H1 (cell line): ENCODE measurements at regions not wholly inside any gene's neighbourhood (a gene's known extent, or its start where the extent isn't known, plus 50 kb on each side); places are given as distances from the start of the nearest gene placed in this dataset.

Experiments used
- BCL11A ChIP-seq, 2 experiments: IDR thresholded peaks; one replicate each; pipeline ENCODE4 v1.6.1; 2011; ENCODE audit warnings: low read depth in 2 of 2, low read length in 2 of 2, mild to moderate bottlenecking in 2 of 2
- FOSL1 ChIP-seq: IDR thresholded peaks from 2 replicates; pipeline ENCODE4 v1.6.1; 2011; ENCODE audit warnings: mild to moderate bottlenecking, low read depth, low read length, moderate library complexity; ENCODE audit not compliant: insufficient read depth
- MAFK ChIP-seq: IDR thresholded peaks from 2 replicates; pipeline ENCODE4 v1.6.1; 2012; ENCODE audit warnings: low read depth, mild to moderate bottlenecking, improper control_type of control experiment, low read length
- POLR2AphosphoS5 ChIP-seq: IDR thresholded peaks from 2 replicates; pipeline ENCODE4 v1.6.1; 2011; ENCODE audit warnings: low read depth, low read length
- RNF2 ChIP-seq: fragments of 200-900, 300-1000 bp; sonication (generic); IDR thresholded peaks from 2 replicates; pipeline ENCODE4 v1.7.1; 2016; ENCODE audit warnings: borderline replicate concordance, low read depth, mild to moderate bottlenecking, antibody characterized with exemption, low read length; ENCODE audit not compliant: poor library complexity, severe bottlenecking; ENCODE audit errors: missing control alignments
- TAF1 ChIP-seq: IDR thresholded peaks from 2 replicates; pipeline ENCODE4 v1.6.1; 2011; ENCODE audit warnings: mild to moderate bottlenecking, low read depth, low read length
- TF ChIP-seq, protein P1 (sequence below), 3 experiments: IDR thresholded peaks; 1 replicate in 2 of 3; 2 replicates in 1 of 3; pipeline versions ENCODE4 v1.5.1 to v1.6.1; 2011; ENCODE audit warnings: low read length in 3 of 3, mild to moderate bottlenecking in 3 of 3, inconsistent platforms in 2 of 3, low read depth in 1 of 3, moderate library complexity in 1 of 3; ENCODE audit not compliant: insufficient read depth in 1 of 3; ENCODE audit errors: control extremely low read depth in 1 of 3

DNA sequence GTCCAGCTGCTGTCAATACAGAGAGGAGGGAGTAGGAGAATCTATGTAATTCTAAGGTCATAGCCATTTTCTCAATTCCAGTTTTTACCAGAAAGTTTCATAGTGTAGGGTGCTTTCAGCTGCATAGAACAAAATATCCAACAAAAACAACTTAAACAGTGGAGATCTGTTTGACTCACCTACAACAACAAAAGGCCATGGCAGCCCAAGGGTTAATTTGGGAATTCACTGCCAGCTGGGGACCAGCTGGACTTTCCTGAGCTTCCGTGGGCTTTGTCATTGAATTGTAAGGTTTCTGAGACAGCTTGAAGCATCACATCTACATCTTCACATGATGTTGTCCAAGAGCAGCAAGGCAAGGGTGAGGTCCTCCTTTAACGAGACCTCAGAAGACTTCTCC, 512.7 kb downstream of the IRS1 start:
- TF ChIP-seq FOSL1, result no peak
- no peak for TF ChIP-seq BCL11A (IDR thresholded peaks at IDR 0.05; ENCODE audit: low read depth in 2 of 2, low read length in 2 of 2)
- no peak for TF ChIP-seq POLR2AphosphoS5
- TF ChIP-seq, protein P1, sequence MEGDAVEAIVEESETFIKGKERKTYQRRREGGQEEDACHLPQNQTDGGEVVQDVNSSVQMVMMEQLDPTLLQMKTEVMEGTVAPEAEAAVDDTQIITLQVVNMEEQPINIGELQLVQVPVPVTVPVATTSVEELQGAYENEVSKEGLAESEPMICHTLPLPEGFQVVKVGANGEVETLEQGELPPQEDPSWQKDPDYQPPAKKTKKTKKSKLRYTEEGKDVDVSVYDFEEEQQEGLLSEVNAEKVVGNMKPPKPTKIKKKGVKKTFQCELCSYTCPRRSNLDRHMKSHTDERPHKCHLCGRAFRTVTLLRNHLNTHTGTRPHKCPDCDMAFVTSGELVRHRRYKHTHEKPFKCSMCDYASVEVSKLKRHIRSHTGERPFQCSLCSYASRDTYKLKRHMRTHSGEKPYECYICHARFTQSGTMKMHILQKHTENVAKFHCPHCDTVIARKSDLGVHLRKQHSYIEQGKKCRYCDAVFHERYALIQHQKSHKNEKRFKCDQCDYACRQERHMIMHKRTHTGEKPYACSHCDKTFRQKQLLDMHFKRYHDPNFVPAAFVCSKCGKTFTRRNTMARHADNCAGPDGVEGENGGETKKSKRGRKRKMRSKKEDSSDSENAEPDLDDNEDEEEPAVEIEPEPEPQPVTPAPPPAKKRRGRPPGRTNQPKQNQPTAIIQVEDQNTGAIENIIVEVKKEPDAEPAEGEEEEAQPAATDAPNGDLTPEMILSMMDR (IDR thresholded peaks at IDR 0.05; ENCODE audit: control extremely low read depth in 1 of 3, insufficient read depth in 1 of 3, low read depth in 1 of 3, low read length in 3 of 3), result no peak
- TF ChIP-seq TAF1, result no peak
- TF ChIP-seq MAFK, result no peak
- TF ChIP-seq RNF2, result no peak
